ENCODE measurements at regions not wholly inside any gene's neighbourhood (a gene's known extent, or its start where the extent isn't known, plus 50 kb on each side); places are given as distances from the start of the nearest gene placed in this dataset.

DNA sequence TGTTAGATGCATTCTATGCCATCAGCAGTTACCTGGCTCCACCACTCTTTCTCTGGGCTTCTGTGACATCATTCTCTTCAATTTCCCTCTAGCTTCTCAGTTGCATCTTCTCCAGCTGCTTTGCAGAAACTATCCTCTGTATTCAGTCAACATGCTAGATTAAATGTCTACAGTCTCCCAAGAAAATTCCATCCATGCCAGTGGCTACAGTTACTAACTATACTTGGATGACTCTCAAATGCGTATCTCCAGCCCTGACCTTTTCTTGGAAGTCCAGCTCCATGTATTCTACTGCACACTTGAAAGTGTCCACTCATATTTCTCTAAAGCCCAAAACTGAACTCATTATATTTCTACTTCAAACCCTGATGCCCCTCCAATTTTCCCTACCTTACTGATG lies 232.3 kb upstream of the TENM3 start:
- H3K9me3 ChIP-seq (ENCODE audit: control insufficient read depth in 4 of 4, insufficient read depth in 3 of 4, low read length in 3 of 4), result peaks cover 0 to 3% (median under 1%) of the 10 kb centered on the region in 4 donors
- ATAC-seq (ENCODE audit: insufficient read depth, low FRiP score) (no peak), DNase-seq (no peak)
- H3K27me3 ChIP-seq (ENCODE audit: control insufficient read depth in 3 of 3, insufficient read depth in 3 of 3, low read length in 2 of 3), result no peaks in the 10 kb centered on the region
- TF ChIP-seq, protein P1, sequence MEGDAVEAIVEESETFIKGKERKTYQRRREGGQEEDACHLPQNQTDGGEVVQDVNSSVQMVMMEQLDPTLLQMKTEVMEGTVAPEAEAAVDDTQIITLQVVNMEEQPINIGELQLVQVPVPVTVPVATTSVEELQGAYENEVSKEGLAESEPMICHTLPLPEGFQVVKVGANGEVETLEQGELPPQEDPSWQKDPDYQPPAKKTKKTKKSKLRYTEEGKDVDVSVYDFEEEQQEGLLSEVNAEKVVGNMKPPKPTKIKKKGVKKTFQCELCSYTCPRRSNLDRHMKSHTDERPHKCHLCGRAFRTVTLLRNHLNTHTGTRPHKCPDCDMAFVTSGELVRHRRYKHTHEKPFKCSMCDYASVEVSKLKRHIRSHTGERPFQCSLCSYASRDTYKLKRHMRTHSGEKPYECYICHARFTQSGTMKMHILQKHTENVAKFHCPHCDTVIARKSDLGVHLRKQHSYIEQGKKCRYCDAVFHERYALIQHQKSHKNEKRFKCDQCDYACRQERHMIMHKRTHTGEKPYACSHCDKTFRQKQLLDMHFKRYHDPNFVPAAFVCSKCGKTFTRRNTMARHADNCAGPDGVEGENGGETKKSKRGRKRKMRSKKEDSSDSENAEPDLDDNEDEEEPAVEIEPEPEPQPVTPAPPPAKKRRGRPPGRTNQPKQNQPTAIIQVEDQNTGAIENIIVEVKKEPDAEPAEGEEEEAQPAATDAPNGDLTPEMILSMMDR (IDR thresholded peaks at IDR 0.05; ENCODE audit: control extremely low read depth, extremely low read depth), result no peak
- no peak overlapping the region for H3K9ac ChIP-seq (ENCODE audit: insufficient read depth in 1 of 2, low read length in 2 of 2)
- no peaks in the 10 kb centered on the region for H3K4me1 ChIP-seq (ENCODE audit: control insufficient read depth in 5 of 5, insufficient read depth in 5 of 5, low read length in 5 of 5)
- 92 to 96% methylated on average over 1 of the region's 1 CpG for WGBS, 2 donors
- no peak overlapping the region for H3K4me3 ChIP-seq
- no peak overlapping the region for H3K27ac ChIP-seq (ENCODE audit: low read depth in 1 of 2, low read length in 1 of 2)
- no peaks in the 10 kb centered on the region for H3K36me3 ChIP-seq (ENCODE audit: control insufficient read depth in 4 of 4, insufficient read depth in 4 of 4, low read length in 4 of 4)

DNA sequence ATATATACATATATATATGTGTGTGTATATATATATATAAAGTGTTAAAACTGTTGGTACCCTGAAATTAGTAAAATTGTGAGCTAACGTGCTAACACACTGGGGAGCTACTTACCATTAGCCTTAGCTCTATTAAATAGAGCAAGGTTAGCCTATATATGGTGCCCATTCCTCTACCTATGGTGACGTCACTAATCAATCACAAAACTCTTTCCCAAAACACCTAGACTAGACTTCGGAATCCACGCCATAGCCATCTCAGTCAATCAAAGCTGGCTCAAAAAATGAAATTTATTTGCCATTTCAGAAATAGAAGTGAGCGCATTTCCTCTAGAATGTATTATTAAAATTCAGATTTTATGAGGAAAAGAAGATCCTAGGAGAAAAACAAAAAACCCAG lies 229.0 kb upstream of the TENM3 start:
- 73 to 74% methylated on average over 5 of the region's 5 CpGs for WGBS, 2 donors
- TF ChIP-seq, protein P1 (IDR thresholded peaks at IDR 0.05; ENCODE audit: control extremely low read depth, extremely low read depth), result no peak

DNA sequence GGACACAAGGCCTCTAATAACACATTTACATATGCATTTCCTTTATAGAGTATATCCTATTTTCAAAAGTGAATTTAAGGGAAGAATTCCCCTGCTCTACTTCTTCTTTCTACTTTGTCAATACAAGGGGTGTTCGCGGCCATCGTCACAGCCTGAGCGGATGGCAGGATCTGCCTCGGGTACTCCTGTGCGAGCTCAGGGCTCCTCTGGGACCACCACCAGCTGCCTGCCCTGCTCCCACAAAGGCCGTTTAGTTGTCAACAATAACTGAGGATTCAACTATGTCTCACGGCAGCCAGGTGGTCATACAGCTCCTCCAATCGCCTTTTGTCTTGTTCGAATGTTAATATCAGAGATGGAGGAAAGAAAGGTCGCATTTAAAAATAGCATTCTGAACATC lies 228.2 kb upstream of the TENM3 start:
- WGBS, 2 donors, result 91 to 92% methylated on average over 11 of the region's 11 CpGs
- no peaks in the 10 kb centered on the region for H3K4me1 ChIP-seq (ENCODE audit: control insufficient read depth in 5 of 5, insufficient read depth in 5 of 5, low read length in 5 of 5)
- TF ChIP-seq, protein P1 (IDR thresholded peaks at IDR 0.05; ENCODE audit: control extremely low read depth, extremely low read depth), result no peak
- no peaks in the 10 kb centered on the region for H3K9me3 ChIP-seq (ENCODE audit: control insufficient read depth in 4 of 4, insufficient read depth in 3 of 4, low read length in 3 of 4)
- ATAC-seq (ENCODE audit: insufficient read depth, low FRiP score), result no peak
- no peak overlapping the region for H3K9ac ChIP-seq (ENCODE audit: insufficient read depth in 1 of 2, low read length in 2 of 2)
- no peak for DNase-seq
- no peaks in the 10 kb centered on the region for H3K36me3 ChIP-seq (ENCODE audit: control insufficient read depth in 4 of 4, insufficient read depth in 4 of 4, low read length in 4 of 4)
- no peak overlapping the region for H3K4me3 ChIP-seq
- no peaks in the 10 kb centered on the region for H3K27me3 ChIP-seq (ENCODE audit: control insufficient read depth in 3 of 3, insufficient read depth in 3 of 3, low read length in 2 of 3)
- H3K27ac ChIP-seq (ENCODE audit: low read depth in 1 of 2, low read length in 1 of 2), result no peak overlapping the region

More for the DNA sequence above, 229.0 kb upstream of the TENM3 start:
- no peak overlapping the region for H3K9ac ChIP-seq (ENCODE audit: insufficient read depth in 1 of 2, low read length in 2 of 2)
- H3K36me3 ChIP-seq (ENCODE audit: control insufficient read depth in 4 of 4, insufficient read depth in 4 of 4, low read length in 4 of 4), result no peaks in the 10 kb centered on the region
- H3K9me3 ChIP-seq (ENCODE audit: control insufficient read depth in 4 of 4, insufficient read depth in 3 of 4, low read length in 3 of 4), result peaks cover 0 to 3% (median 0%) of the 10 kb centered on the region in 4 donors
- ATAC-seq (ENCODE audit: insufficient read depth, low FRiP score) (no peak), DNase-seq (no peak)
- no peaks in the 10 kb centered on the region for H3K27me3 ChIP-seq (ENCODE audit: control insufficient read depth in 3 of 3, insufficient read depth in 3 of 3, low read length in 2 of 3)
- no peaks in the 10 kb centered on the region for H3K4me1 ChIP-seq (ENCODE audit: control insufficient read depth in 5 of 5, insufficient read depth in 5 of 5, low read length in 5 of 5)
- H3K27ac ChIP-seq (ENCODE audit: low read depth in 1 of 2, low read length in 1 of 2), result no peak overlapping the region
- no peak overlapping the region for H3K4me3 ChIP-seq

DNA sequence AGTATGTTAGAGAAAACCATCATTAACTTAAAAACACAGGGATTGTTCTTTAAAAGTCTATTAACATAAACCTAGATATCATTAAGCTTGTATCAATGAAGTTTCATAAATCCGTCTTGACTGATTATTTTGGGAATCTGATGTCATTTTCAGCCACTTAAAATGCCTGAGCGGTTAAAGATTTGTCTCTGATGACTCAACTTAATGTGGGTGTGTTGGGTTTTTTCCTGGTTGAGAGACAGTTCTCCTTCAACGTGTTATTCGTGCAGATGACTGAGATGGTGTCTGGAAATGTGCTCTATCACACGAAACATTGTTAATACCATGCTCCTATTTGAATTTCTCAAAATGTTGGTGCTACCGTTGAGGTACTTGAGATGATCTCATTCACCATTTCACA lies 227.3 kb upstream of the TENM3 start:
- DNase-seq, result no peak
- no peak for ATAC-seq (ENCODE audit: insufficient read depth, low FRiP score)
- H3K27me3 ChIP-seq (ENCODE audit: control insufficient read depth in 3 of 3, insufficient read depth in 3 of 3, low read length in 2 of 3), result no peaks in the 10 kb centered on the region
- no peaks in the 10 kb centered on the region for H3K36me3 ChIP-seq (ENCODE audit: control insufficient read depth in 4 of 4, insufficient read depth in 4 of 4, low read length in 4 of 4)
- no peaks in the 10 kb centered on the region for H3K9me3 ChIP-seq (ENCODE audit: control insufficient read depth in 4 of 4, insufficient read depth in 3 of 4, low read length in 3 of 4)
- no peaks in the 10 kb centered on the region for H3K4me1 ChIP-seq (ENCODE audit: control insufficient read depth in 5 of 5, insufficient read depth in 5 of 5, low read length in 5 of 5)
- no peak overlapping the region for H3K4me3 ChIP-seq
- H3K27ac ChIP-seq (ENCODE audit: low read depth in 1 of 2, low read length in 1 of 2), result no peak overlapping the region
- no peak overlapping the region for H3K9ac ChIP-seq (ENCODE audit: insufficient read depth in 1 of 2, low read length in 2 of 2)
- TF ChIP-seq, protein P1 (IDR thresholded peaks at IDR 0.05; ENCODE audit: control extremely low read depth, extremely low read depth), result no peak
- 76 to 85% methylated on average over 6 of the region's 6 CpGs for WGBS, 2 donors
